GM12878 (cell line): ENCODE measurements at regions not wholly inside any gene's neighbourhood (a gene's known extent, or its start where the extent isn't known, plus 50 kb on each side); places are given as distances from the start of the nearest gene placed in this dataset.

Source experiments
- CTCF ChIP-seq, 3 experiments: IDR thresholded peaks in 2 of 3; conservative IDR thresholded peaks in 1 of 3; 2 replicates each; pipeline ENCODE4 v1.5.1; 2011; ENCODE audit warnings: low read depth in 3 of 3, low read length in 3 of 3, mild to moderate bottlenecking in 3 of 3, control low read depth in 2 of 3, moderate library complexity in 2 of 3, inconsistent platforms in 1 of 3, mixed read lengths in 1 of 3; ENCODE audit not compliant: control insufficient read depth in 2 of 3, insufficient read depth in 1 of 3; ENCODE audit errors: extremely low read depth in 1 of 3
- HCFC1 ChIP-seq: fragments of 150-350 bp; IDR thresholded peaks from 2 replicates; pipeline ENCODE4 v1.6.1; 2014; ENCODE audit warnings: low read length
- POLR2A ChIP-seq: IDR thresholded peaks from 2 replicates; pipeline ENCODE4 v1.6.1; 2011; ENCODE audit warnings: low read depth, mild to moderate bottlenecking, low read length
- RAD21 ChIP-seq: IDR thresholded peaks from 2 replicates; pipeline ENCODE4 v1.6.1; 2011; ENCODE audit warnings: mild to moderate bottlenecking, low read depth, low read length, moderate library complexity; ENCODE audit not compliant: insufficient read depth
- SMC3 ChIP-seq: IDR thresholded peaks from 2 replicates; pipeline ENCODE4 v1.6.1; 2011; ENCODE audit warnings: low read length, improper control_type of control experiment, borderline replicate concordance
- USF2 ChIP-seq: IDR thresholded peaks from 2 replicates; pipeline ENCODE4 v1.6.1; 2011; ENCODE audit warnings: low read depth, low read length, improper control_type of control experiment, borderline replicate concordance
- YY1 ChIP-seq: IDR thresholded peaks from 2 replicates; pipeline ENCODE4 v1.6.1; 2011; ENCODE audit warnings: low read depth, mild to moderate bottlenecking, low read length
- ZNF207 ChIP-seq: fragments of 450-650 bp; IDR thresholded peaks from 2 replicates; pipeline ENCODE4 v1.6.1; 2014; ENCODE audit warnings: antibody characterized with exemption, mild to moderate bottlenecking, borderline replicate concordance

GRCh38 chr10:60454336-60454735, 64.7 kb upstream of the ANK3 start:
- TF ChIP-seq CTCF (IDR thresholded peaks at IDR 0.05 in 2 of 3, conservative IDR thresholded peaks at IDR 0.05 in 1 of 3; ENCODE audit: control insufficient read depth in 2 of 3, extremely low read depth in 1 of 3, insufficient read depth in 1 of 3, low read depth in 3 of 3, low read length in 3 of 3) (no peak), RAD21 (no peak), YY1 (no peak), POLR2A (no peak), USF2 (no peak), ZNF207 (no peak), HCFC1 (no peak), SMC3 (no peak)
